Left colon (tissue), 2 donors: ENCODE measurements at regions not wholly inside any gene's neighbourhood (a gene's known extent, or its start where the extent isn't known, plus 50 kb on each side); places are given as distances from the start of the nearest gene placed in this dataset.

Source experiments
- ATAC-seq: fragments of 200-7000 bp; cut with Tn5 transposase; one replicate; pipeline ENCODE4 v1.9.1; 2020; ENCODE audit warnings: mild to moderate bottlenecking, moderate library complexity
- DNase-seq, 2 donors: peaks; one replicate each; pipeline ENCODE4 v3.0.0-alpha.2; 2020
- intact Hi-C, 2 donors: fragments of 100-400 bp; cut with DNase I in 1 of 2; cut with micrococcal nuclease in 1 of 2; formaldehyde crosslinking; loops; one replicate each; pipeline versions ENCODE4 v1.11.2 to v1.14.0; 2022; cut with DNase I, micrococcal nuclease
- donor health status: DM: no; HTN: no; CAD: no.
- donor health status: DM: yes; HTN: yes; CAD: no.

- intact Hi-C loops = no loop called here
- no peak for ATAC-seq
- DNase-seq = no peak
These were observed 202.3 kb downstream of the KIF21A start for GRCh38 chr12:39240587-39240986.

DNA sequence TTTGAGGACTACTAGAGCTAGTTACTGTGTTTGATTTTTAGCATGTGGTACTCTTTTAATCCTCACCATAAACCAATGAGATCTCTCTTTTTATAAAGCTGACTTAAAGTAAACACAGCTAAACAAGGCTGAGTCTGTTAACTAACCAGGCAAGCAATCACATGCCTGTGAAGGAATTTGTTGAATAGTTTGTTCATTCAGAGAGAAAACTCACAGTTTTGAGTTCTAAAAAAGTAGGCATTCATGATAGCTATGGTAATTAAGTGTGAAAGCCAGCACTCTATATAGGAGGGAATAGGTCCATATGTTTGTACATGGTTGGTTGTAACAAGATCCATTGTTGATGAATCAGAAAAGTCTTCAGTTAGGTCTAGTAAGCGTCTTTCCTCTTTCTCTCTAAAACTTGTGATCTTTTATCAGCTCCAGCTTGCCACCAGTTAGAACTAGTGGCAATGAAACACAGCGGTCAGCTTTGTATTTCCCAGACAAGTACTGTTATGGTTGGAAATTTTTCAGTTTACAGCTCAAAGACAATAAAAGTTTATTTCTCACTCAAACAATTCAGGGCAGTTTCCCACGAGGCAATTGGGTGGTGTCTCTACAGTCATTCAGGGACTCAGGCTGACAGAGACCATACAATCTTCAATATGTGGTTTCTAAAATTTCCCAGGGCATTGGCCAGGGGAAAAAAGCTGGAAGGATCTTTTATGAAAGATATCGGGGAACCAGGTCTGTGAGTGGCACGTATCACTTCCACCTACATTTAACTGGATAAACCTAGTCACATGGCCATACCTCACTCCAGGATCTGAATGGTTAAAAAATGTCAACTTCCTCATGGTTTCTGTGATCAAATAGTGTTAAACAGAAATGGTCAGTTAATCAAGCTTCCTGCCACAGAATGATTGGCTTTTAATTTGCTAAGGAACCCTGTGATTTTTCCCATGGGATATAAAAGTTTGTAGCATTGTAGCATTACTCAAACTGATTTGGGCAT lies 203.1 kb downstream of the KIF21A start:
- ATAC-seq = peak; percentile 95
- intact Hi-C loops = no loop called here
- DNase-seq = peak; percentile 37 to 56

DNA sequence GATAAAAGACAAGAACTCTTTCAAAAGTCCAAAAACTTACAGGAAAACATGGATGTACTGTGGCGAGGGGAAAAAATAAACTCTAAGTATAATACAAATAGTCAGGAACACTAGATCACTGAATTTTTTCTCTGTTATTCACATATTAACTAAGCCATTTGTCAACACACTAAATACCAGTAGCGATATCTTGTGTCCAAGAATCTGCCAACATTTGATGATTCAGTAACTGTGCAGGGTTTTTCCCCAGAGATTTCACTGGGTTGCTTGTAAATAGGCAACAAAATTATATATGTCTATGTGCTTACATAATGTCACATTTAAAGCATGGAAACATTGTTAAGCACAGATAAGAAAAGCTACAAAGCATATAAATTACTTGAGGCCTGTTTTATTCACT lies 205.9 kb downstream of the KIF21A start:
- intact Hi-C loops = no loop called here
- DNase-seq (no peak), ATAC-seq (no peak)

- DNase-seq (no peak), ATAC-seq (no peak)
- intact Hi-C loops = no loop called here
These were observed 206.7 kb downstream of the KIF21A start for GRCh38 chr12:39235990-39236767.

- peak in 1 of 2 donors; percentile 10 for DNase-seq
- intact Hi-C loops = no loop called here
- ATAC-seq = peak; percentile 72
These were observed 212.8 kb downstream of the KIF21A start for GRCh38 chr12:39230086-39230485.

DNA sequence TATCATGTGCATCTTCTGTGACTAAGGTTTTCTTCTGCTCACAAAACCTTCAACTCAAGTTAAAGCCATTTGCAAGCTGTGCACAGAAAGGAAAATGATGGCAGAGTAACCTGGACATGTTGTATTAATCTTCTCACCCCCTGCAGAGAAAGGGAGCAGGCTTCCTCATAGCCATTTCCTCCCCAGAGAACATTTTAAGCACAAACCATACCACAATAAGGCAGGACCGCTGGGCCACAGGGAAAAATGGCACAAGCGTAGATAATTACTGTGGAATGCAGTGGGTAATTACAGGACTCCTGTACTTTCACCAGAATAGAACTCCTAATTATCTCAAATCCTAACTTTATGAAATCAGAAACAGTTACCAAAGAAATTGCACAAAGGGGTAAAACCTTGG lies 215.7 kb downstream of the KIF21A start:
- intact Hi-C loops = no loop called here
- ATAC-seq (no peak), DNase-seq (no peak)

DNA sequence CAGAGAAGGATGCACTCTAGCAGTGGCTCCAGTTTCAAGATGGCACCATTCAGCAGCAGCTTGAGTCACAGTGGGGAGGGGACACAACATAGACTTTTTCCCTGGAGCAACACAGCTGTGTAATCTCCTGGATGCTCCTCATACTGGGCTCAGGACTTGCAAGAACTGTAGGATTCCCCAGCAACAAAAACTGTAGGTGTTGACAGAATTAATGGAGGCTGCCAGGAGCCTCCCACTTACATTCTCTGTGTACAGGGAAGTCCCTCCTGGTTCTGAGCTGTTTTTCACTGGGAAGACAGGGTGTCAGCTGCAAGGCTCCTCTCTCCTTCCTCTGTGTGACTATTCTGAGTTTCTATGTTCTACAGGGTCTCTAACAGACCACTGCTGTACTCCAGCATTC lies 217.9 kb downstream of the KIF21A start:
- no peak for ATAC-seq
- DNase-seq = no peak
- intact Hi-C loops = no loop called here

DNA sequence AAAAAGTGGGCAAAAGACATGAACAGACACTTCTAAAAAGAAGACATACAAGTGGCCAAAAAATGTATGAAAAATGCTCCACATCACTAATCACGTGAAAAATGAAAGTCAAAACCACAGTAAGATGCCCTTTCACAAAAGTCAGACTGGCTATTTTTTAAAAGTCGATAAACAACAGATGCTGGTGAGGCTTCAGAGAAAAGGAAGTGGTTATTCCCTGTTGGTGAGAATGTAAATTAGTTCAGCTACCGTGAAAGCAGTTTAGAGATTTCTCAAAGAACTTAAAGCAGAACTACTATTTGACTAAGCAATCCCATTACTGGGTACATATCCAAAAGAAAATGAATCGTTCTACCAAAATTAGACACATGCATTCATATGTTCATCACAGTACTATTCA lies 237.0 kb downstream of the KIF21A start:
- DNase-seq (no peak), ATAC-seq (no peak)
- intact Hi-C loops = no loop called here

- peak in 1 of 2 donors; percentile 11 for DNase-seq
- ATAC-seq = peak; percentile 38
- intact Hi-C loops = no loop called here
These were observed 243.6 kb downstream of the KIF21A start for GRCh38 chr12:39199351-39199750.

DNA sequence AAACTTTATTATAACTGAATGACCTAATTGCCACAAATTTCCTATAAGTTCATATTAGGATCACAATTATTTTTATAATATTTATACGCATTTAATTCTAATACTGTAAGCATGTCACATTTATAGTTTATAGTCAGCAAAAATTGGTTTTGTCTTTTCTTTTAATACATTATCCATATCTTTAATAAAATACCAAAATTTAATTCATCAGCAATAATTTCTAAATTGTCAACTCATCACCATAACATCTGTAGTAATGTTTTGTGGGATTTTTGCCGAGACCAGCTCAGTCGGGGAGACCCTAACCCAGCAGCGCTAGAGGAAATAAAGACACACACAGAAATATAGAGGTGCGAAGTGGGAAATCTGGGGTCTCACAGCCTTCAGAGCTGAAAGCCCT lies 254.2 kb downstream of the KIF21A start:
- ATAC-seq (no peak), DNase-seq (no peak)
- intact Hi-C loops = no loop called here

- DNase-seq (no peak), ATAC-seq (no peak)
- intact Hi-C loops = no loop called here
These were observed 256.2 kb downstream of the KIF21A start for GRCh38 chr12:39186744-39187143.

DNA sequence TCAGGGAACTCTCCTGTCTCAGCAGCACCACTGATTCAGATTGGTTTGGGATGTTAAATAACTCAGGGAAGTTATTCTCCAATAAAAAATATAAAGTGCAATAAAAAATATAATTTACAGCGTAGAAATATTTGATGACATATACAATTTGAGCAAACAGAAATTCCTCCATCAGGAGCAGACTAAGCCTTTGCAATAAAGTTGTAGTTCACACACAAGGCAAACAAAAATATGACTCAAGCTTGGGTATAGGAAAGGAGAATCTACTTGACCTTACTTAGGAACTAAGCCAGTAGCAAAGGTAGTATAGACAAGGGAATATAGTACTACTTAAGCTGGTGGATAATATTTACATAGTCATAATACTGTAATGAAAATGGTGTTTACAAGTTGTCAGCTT lies 264.1 kb downstream of the KIF21A start:
- ATAC-seq (peak; percentile 77), DNase-seq (no peak)
- intact Hi-C loops = no loop called here

- intact Hi-C loops = no loop called here
- no peak for ATAC-seq
- no peak for DNase-seq
These were observed 266.6 kb downstream of the KIF21A start for GRCh38 chr12:39176356-39176755.

- no peak for DNase-seq
- intact Hi-C loops = no loop called here
- ATAC-seq = no peak
These were observed 268.3 kb upstream of the CPNE8 start for GRCh38 chr12:39173726-39174125.

DNA sequence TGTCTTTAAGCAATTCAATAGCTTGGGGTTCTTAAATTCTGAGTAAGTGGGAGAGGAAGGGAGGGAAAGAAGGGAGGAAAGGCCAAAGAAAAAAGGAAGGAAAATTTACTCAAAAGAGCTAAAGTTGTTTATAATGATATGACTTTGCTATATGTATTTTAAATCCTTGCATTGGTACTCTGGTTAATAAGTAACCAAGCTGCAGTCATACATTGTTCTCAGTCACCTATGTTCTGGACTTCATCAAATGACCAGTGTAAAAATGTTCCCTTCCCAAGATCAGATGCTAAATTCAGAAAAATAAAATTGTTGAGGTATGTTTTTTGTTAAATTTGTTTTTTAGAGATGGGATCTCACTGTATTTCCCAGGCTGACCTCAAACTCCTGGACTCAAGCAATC lies 259.9 kb upstream of the CPNE8 start:
- ATAC-seq (peak; percentile 77), DNase-seq (no peak)
- intact Hi-C loops = no loop called here

GRCh38 chr12:39161465-39162085 lies 256.2 kb upstream of the CPNE8 start:
- no peak for DNase-seq
- ATAC-seq = no peak
- intact Hi-C loops = no loop called here

GRCh38 chr12:39157696-39158342 lies 252.4 kb upstream of the CPNE8 start:
- ATAC-seq (no peak), DNase-seq (no peak)
- intact Hi-C loops = no loop called here

DNA sequence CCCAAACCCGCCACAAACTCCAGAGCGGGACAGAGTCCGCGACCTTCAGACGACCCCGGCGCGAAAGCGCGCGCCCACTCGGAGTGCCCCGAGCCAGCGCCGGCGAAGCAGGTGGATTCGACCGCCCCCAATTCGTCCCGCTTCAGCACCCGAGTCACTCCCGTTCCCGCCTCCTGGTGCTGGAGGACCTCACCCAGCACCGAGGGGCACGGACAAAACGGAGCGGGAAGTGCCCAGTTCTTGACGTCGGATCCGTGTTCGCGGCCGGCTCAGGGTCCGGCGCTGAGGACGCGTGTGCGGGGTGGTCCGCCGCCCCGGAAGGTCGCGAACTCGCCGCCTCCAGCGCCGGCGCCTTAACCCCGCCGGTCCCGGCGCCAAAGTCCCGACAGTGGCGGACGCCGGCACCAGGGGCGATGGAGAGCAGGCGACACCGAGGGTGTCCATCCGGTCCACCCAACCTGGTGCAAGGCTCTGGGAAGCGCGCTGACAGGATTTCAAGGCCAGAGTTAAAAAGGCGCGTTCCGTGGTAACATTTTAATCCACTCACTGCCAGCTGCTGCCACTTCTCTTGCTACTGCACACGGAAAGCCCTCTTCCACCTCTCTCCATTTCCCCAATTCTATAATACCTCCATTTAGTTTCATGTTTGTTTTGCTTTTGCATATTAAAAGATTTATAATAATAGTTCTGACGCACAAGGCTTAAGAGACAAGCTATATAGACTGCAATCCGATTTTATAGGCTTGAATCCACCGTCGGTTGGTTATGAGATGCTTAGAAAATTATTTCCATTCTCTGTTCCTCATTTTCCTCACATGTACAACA lies 240.0 kb upstream of the CPNE8 start:
- intact Hi-C loops = loop anchor here in 1 of 2 donors (5.0 kb wide), 1 partner anchor 127 kb away; no protein-coding TSS in a partner anchor
- ATAC-seq = peak; percentile 99
- peak; percentile 58 to 79 for DNase-seq
